GM12874 (cell line): ENCODE measurements at regions not wholly inside any gene's neighbourhood (a gene's known extent, or its start where the extent isn't known, plus 50 kb on each side); places are given as distances from the start of the nearest gene placed in this dataset.

Experiments used
- TF ChIP-seq, protein P1 (sequence below): IDR thresholded peaks from 2 replicates; pipeline ENCODE4 v1.5.1; 2011; ENCODE audit warnings: low read depth, mild to moderate bottlenecking, control low read depth, low read length, moderate library complexity; ENCODE audit not compliant: insufficient read depth

- TF ChIP-seq, protein P1, sequence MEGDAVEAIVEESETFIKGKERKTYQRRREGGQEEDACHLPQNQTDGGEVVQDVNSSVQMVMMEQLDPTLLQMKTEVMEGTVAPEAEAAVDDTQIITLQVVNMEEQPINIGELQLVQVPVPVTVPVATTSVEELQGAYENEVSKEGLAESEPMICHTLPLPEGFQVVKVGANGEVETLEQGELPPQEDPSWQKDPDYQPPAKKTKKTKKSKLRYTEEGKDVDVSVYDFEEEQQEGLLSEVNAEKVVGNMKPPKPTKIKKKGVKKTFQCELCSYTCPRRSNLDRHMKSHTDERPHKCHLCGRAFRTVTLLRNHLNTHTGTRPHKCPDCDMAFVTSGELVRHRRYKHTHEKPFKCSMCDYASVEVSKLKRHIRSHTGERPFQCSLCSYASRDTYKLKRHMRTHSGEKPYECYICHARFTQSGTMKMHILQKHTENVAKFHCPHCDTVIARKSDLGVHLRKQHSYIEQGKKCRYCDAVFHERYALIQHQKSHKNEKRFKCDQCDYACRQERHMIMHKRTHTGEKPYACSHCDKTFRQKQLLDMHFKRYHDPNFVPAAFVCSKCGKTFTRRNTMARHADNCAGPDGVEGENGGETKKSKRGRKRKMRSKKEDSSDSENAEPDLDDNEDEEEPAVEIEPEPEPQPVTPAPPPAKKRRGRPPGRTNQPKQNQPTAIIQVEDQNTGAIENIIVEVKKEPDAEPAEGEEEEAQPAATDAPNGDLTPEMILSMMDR, result no peak
Observed at GRCh38 chr14:26707234-26707633, 109.4 kb upstream of the NOVA1 start.

- TF ChIP-seq, protein P1, result no peak
Observed at GRCh38 chr14:26709019-26709418, 111.2 kb upstream of the NOVA1 start.

DNA sequence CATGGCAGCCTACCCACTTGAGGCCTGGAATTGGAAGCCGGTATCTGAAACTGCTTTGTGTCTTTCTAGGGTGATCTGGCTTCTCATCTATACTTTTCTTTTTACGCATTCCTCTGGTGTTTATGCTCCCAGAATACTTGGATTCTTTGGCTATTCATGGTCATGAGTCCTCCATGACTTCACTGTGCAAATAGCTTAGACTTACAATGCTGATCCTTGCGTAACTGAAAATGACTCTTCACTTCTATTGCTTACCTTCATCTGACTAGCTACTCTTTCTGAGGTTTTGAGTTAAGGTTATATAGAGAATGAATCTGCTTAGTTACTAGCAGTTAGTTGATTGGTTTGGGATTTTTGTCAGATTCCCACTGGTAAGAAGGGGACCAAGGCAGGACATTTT lies 121.7 kb upstream of the NOVA1 start:
- TF ChIP-seq, protein P1, result no peak

DNA sequence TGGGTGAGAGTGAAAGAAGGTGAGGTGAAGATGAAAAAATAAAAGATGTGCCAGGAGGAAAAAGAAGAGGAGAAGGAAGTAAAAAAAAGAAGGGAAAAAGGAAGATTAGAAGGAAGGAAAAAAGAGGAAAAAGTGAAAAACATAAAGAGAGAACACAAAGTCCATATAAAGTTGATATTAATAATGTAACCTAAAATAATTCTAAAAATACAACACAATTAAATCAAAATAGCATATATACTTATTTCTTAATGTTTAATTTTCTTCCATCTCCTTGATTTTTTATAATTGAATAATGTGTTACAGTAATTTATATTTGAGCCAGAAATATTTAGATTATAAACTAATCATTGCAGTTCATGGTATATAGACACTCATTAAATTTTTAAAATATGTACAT lies 124.4 kb upstream of the NOVA1 start:
- TF ChIP-seq, protein P1, result no peak

- TF ChIP-seq, protein P1, result no peak
Observed at GRCh38 chr14:26729851-26730250, 132.0 kb upstream of the NOVA1 start.

GRCh38 chr14:26730929-26731618 lies 133.2 kb upstream of the NOVA1 start:
- TF ChIP-seq, protein P1, result no peak

DNA sequence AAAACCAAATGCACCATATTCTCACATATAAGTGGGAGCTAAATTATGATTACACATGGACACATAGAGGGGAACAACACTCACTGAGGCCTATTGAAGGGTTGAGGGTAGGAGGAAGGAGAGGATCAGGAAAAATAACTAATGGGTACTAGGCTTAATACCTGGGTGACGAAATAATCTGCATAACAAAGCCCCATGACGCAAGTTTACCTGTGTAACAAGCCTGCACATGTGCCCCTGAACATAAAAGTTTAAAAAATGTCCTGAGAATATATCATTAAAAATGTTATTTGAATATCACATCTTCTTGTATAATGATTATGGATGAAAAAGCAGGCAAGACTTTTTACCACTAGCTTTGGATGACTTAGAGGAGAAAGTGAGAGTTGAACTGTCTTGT lies 138.0 kb upstream of the NOVA1 start:
- TF ChIP-seq, protein P1, result no peak
